ENCODE measurements at regions not wholly inside any gene's neighbourhood (a gene's known extent, or its start where the extent isn't known, plus 50 kb on each side); places are given as distances from the start of the nearest gene placed in this dataset.

- Histone ChIP-seq H3K4me2 (ENCODE audit: low read length) (no peak overlapping the region), H3K27ac (ENCODE audit: low read length) (no peak overlapping the region), H4K20me1 (ENCODE audit: low read length) (no peaks in the 10 kb centered on the region), H3F3A (ENCODE audit: low read length, unreplicated experiment) (no peaks in the 10 kb centered on the region), H3K9ac (ENCODE audit: low read length) (no peak overlapping the region), H3K4me3 (ENCODE audit: low read length) (no peak overlapping the region), H3K36me3 (ENCODE audit: low read depth, low read length) (no peaks in the 10 kb centered on the region), H3K27me3 (ENCODE audit: low read length) (no peaks in the 10 kb centered on the region), H3K9me3 (ENCODE audit: low read length) (no peaks in the 10 kb centered on the region), H3K79me2 (ENCODE audit: low read length) (no peaks in the 10 kb centered on the region), H2AFZ (ENCODE audit: low read length) (no peak overlapping the region), H3K4me1 (ENCODE audit: insufficient read depth, low read length) (no peaks in the 10 kb centered on the region), H3K9me2 (replicated peaks; ENCODE audit: low read length) (no peaks in the 10 kb centered on the region)
- BruUV-seq (replicated peaks), result no TSS peak
- TF ChIP-seq EZH2 (IDR thresholded peaks at IDR 0.05; ENCODE audit: low read length, unreplicated experiment) (no peak), EZH2phosphoT487 (IDR thresholded peaks at IDR 0.05; ENCODE audit: borderline replicate concordance, low read length) (no peak), CTCF (conservative IDR thresholded peaks at IDR 0.05; ENCODE audit: low read depth, low read length) (no peak)
- ChIA-PET CTCF (no interaction called here), POLR2A (ENCODE audit: unreplicated experiment) (no interaction called here)
- intact Hi-C loops (cut with micrococcal nuclease), result no loop called here
- no peak for DNase-seq
- no peak for ATAC-seq
These were observed 166.3 kb upstream of the STXBP5 start for GRCh38 chr6:147037881-147038280.

- TF ChIP-seq EZH2 (IDR thresholded peaks at IDR 0.05; ENCODE audit: low read length, unreplicated experiment) (no peak), CTCF (conservative IDR thresholded peaks at IDR 0.05; ENCODE audit: low read depth, low read length) (no peak), EZH2phosphoT487 (IDR thresholded peaks at IDR 0.05; ENCODE audit: borderline replicate concordance, low read length) (no peak)
- Histone ChIP-seq H3K4me1 (ENCODE audit: insufficient read depth, low read length) (no peaks in the 10 kb centered on the region), H3K4me2 (ENCODE audit: low read length) (no peak overlapping the region), H3F3A (ENCODE audit: low read length, unreplicated experiment) (no peaks in the 10 kb centered on the region), H4K20me1 (ENCODE audit: low read length) (no peaks in the 10 kb centered on the region), H3K4me3 (ENCODE audit: low read length) (no peak overlapping the region), H3K27ac (ENCODE audit: low read length) (no peak overlapping the region), H3K9me3 (ENCODE audit: low read length) (no peaks in the 10 kb centered on the region), H3K79me2 (ENCODE audit: low read length) (no peaks in the 10 kb centered on the region), H2AFZ (ENCODE audit: low read length) (no peak overlapping the region), H3K9ac (ENCODE audit: low read length) (no peak overlapping the region), H3K9me2 (replicated peaks; ENCODE audit: low read length) (no peaks in the 10 kb centered on the region), H3K36me3 (ENCODE audit: low read depth, low read length) (no peaks in the 10 kb centered on the region), H3K27me3 (ENCODE audit: low read length) (no peaks in the 10 kb centered on the region)
- ChIA-PET CTCF (no interaction called here), POLR2A (ENCODE audit: unreplicated experiment) (no interaction called here)
- no TSS peak for BruUV-seq (replicated peaks)
- DNase-seq (no peak), ATAC-seq (no peak)
- intact Hi-C loops (cut with micrococcal nuclease), result no loop called here
These were observed 163.9 kb upstream of the STXBP5 start for GRCh38 chr6:147040121-147040910.

GRCh38 chr6:147042679-147043078 is 161.5 kb upstream of the STXBP5 start:
- no peaks in the 10 kb centered on the region for H3K9me2 ChIP-seq (replicated peaks; ENCODE audit: low read length)
- no peaks in the 10 kb centered on the region for H3K36me3 ChIP-seq (ENCODE audit: low read depth, low read length)
- intact Hi-C loops (cut with micrococcal nuclease), result no loop called here
- no TSS peak for BruUV-seq (replicated peaks)
- no peak overlapping the region for H3K4me3 ChIP-seq (ENCODE audit: low read length)
- no peaks in the 10 kb centered on the region for H4K20me1 ChIP-seq (ENCODE audit: low read length)
- DNase-seq, result no peak
- H3K27me3 ChIP-seq (ENCODE audit: low read length), result no peaks in the 10 kb centered on the region
- H3K27ac ChIP-seq (ENCODE audit: low read length), result no peak overlapping the region
- no peaks in the 10 kb centered on the region for H3F3A ChIP-seq (ENCODE audit: low read length, unreplicated experiment)
- H3K9me3 ChIP-seq (ENCODE audit: low read length), result no peaks in the 10 kb centered on the region
- ChIA-PET CTCF (no interaction called here), POLR2A (ENCODE audit: unreplicated experiment) (no interaction called here)
- no peak overlapping the region for H3K9ac ChIP-seq (ENCODE audit: low read length)
- H3K79me2 ChIP-seq (ENCODE audit: low read length), result no peaks in the 10 kb centered on the region
- TF ChIP-seq EZH2 (IDR thresholded peaks at IDR 0.05; ENCODE audit: low read length, unreplicated experiment) (no peak), EZH2phosphoT487 (IDR thresholded peaks at IDR 0.05; ENCODE audit: borderline replicate concordance, low read length) (no peak), CTCF (conservative IDR thresholded peaks at IDR 0.05; ENCODE audit: low read depth, low read length) (no peak)
- H2AFZ ChIP-seq (ENCODE audit: low read length), result no peak overlapping the region
- no peaks in the 10 kb centered on the region for H3K4me1 ChIP-seq (ENCODE audit: insufficient read depth, low read length)
- H3K4me2 ChIP-seq (ENCODE audit: low read length), result no peak overlapping the region
- ATAC-seq, result no peak

Data from PC-3 (cell line).